ENCODE measurements at regions not wholly inside any gene's neighbourhood (a gene's known extent, or its start where the extent isn't known, plus 50 kb on each side); places are given as distances from the start of the nearest gene placed in this dataset.

GRCh38 chr3:88000853-88001252, 58.0 kb downstream of the CGGBP1 start:
- Histone ChIP-seq H3K4me1 (ENCODE audit: control insufficient read depth, insufficient read depth, low read length) (no peaks in the 10 kb centered on the region), H3K9me3 (ENCODE audit: control insufficient read depth, insufficient read depth, low read length) (no peaks in the 10 kb centered on the region), H3K36me3 (ENCODE audit: control insufficient read depth, insufficient read depth, low read length) (no peaks in the 10 kb centered on the region), H3K4me3 (ENCODE audit: low read depth, low read length) (no peak overlapping the region), H3K27me3 (ENCODE audit: control insufficient read depth, insufficient read depth, low read length) (no peaks in the 10 kb centered on the region), H3K9ac (ENCODE audit: low read depth, low read length) (no peak overlapping the region)

GRCh38 chr3:87997966-87998365, 60.8 kb downstream of the CGGBP1 start:
- Histone ChIP-seq H3K9ac (ENCODE audit: low read depth, low read length) (no peak overlapping the region), H3K9me3 (ENCODE audit: control insufficient read depth, insufficient read depth, low read length) (no peaks in the 10 kb centered on the region), H3K4me3 (ENCODE audit: low read depth, low read length) (no peak overlapping the region), H3K27me3 (ENCODE audit: control insufficient read depth, insufficient read depth, low read length) (no peaks in the 10 kb centered on the region), H3K36me3 (ENCODE audit: control insufficient read depth, insufficient read depth, low read length) (no peaks in the 10 kb centered on the region), H3K4me1 (ENCODE audit: control insufficient read depth, insufficient read depth, low read length) (no peaks in the 10 kb centered on the region)

- Histone ChIP-seq H3K36me3 (ENCODE audit: control insufficient read depth, insufficient read depth, low read length) (no peaks in the 10 kb centered on the region), H3K27me3 (ENCODE audit: control insufficient read depth, insufficient read depth, low read length) (no peaks in the 10 kb centered on the region), H3K4me3 (ENCODE audit: low read depth, low read length) (no peak overlapping the region), H3K9me3 (ENCODE audit: control insufficient read depth, insufficient read depth, low read length) (no peaks in the 10 kb centered on the region), H3K9ac (ENCODE audit: low read depth, low read length) (no peak overlapping the region), H3K4me1 (ENCODE audit: control insufficient read depth, insufficient read depth, low read length) (no peaks in the 10 kb centered on the region)
Measured at GRCh38 chr3:87997298-87997697, 61.5 kb downstream of the CGGBP1 start.

- no peaks in the 10 kb centered on the region for H3K9me3 ChIP-seq (ENCODE audit: control insufficient read depth, insufficient read depth, low read length)
- no peaks in the 10 kb centered on the region for H3K36me3 ChIP-seq (ENCODE audit: control insufficient read depth, insufficient read depth, low read length)
- no peaks in the 10 kb centered on the region for H3K4me1 ChIP-seq (ENCODE audit: control insufficient read depth, insufficient read depth, low read length)
- H3K4me3 ChIP-seq (ENCODE audit: low read depth, low read length), result no peak overlapping the region
- no peaks in the 10 kb centered on the region for H3K27me3 ChIP-seq (ENCODE audit: control insufficient read depth, insufficient read depth, low read length)
- H3K9ac ChIP-seq (ENCODE audit: low read depth, low read length), result no peak overlapping the region
Measured at GRCh38 chr3:87996882-87997281, 61.9 kb downstream of the CGGBP1 start.

DNA sequence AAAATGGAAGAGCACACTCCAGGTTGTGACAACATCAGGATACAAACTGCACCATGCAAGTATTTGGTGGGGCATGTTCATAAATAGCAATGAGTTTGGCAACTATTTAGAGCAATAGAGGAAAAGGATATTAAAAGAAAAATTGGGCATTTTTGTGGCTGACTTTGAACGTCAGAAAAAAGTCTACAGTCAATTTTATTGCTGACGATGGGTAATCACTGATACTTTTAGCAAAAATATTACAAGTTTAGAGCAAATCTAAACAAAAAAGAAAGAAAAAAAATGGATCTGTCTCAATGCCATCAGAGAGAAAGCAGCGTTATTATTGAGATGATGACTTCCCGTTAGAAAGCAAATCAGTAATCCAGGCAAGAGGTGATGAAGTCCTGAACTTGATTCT, 65.2 kb downstream of the CGGBP1 start:
- Histone ChIP-seq H3K9ac (ENCODE audit: low read depth, low read length) (no peak overlapping the region), H3K27me3 (ENCODE audit: control insufficient read depth, insufficient read depth, low read length) (no peaks in the 10 kb centered on the region), H3K36me3 (ENCODE audit: control insufficient read depth, insufficient read depth, low read length) (no peaks in the 10 kb centered on the region), H3K4me1 (ENCODE audit: control insufficient read depth, insufficient read depth, low read length) (no peaks in the 10 kb centered on the region), H3K9me3 (ENCODE audit: control insufficient read depth, insufficient read depth, low read length) (no peaks in the 10 kb centered on the region), H3K4me3 (ENCODE audit: low read depth, low read length) (no peak overlapping the region)

- Histone ChIP-seq H3K4me1 (ENCODE audit: control insufficient read depth, insufficient read depth, low read length) (peaks cover 4% of the 10 kb centered on the region), H3K27me3 (ENCODE audit: control insufficient read depth, insufficient read depth, low read length) (no peaks in the 10 kb centered on the region), H3K4me3 (ENCODE audit: low read depth, low read length) (no peak overlapping the region), H3K9me3 (ENCODE audit: control insufficient read depth, insufficient read depth, low read length) (no peaks in the 10 kb centered on the region), H3K36me3 (ENCODE audit: control insufficient read depth, insufficient read depth, low read length) (no peaks in the 10 kb centered on the region), H3K9ac (ENCODE audit: low read depth, low read length) (no peak overlapping the region)
Measured at GRCh38 chr3:87987952-87988351, 70.9 kb downstream of the CGGBP1 start.

DNA sequence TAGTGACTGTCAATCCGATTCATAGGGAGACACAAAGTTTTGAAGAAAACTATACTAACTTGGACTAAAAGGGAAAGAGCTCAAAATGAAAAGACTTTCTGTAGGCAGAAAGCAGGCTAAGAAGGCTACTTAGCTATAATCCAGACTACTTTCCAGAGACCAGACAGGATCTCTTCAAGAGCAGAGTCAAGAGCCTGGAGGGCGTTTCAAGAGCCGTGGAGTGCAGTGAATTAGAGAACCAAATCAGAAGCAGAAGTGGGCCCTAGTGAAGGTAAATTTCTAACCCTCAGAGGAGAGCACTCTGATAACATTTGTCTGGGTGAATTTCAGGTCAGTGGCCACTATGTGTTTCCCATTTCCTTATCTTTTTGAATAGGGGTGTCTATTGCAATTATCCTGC, 76.4 kb downstream of the CGGBP1 start:
- H3K4me3 ChIP-seq (ENCODE audit: low read depth, low read length), result no peak overlapping the region
- H3K9ac ChIP-seq (ENCODE audit: low read depth, low read length), result no peak overlapping the region
- no peaks in the 10 kb centered on the region for H3K9me3 ChIP-seq (ENCODE audit: control insufficient read depth, insufficient read depth, low read length)
- no peaks in the 10 kb centered on the region for H3K4me1 ChIP-seq (ENCODE audit: control insufficient read depth, insufficient read depth, low read length)
- no peaks in the 10 kb centered on the region for H3K27me3 ChIP-seq (ENCODE audit: control insufficient read depth, insufficient read depth, low read length)
- H3K36me3 ChIP-seq (ENCODE audit: control insufficient read depth, insufficient read depth, low read length), result no peaks in the 10 kb centered on the region

DNA sequence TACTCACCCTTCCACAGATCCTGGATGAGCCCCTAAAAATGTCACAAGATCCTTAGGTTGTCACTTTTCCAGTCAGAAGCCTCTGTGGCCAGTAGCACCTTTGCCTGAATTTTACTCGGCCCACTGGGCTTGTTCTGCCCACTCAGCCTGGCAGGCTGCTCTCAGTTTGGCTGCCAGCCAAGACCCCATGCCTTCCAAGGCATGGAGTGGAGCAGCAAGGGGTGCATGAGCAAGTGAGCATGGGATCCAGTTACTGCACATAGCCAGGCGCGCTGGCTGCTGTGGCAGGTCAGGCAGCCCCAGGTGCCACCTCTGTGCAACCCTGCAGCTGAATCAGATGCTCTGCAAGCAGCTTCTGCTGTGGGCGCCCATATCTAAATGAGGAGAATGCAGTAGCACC, 79.3 kb downstream of the CGGBP1 start:
- Histone ChIP-seq H3K9ac (ENCODE audit: low read depth, low read length) (no peak overlapping the region), H3K4me1 (ENCODE audit: control insufficient read depth, insufficient read depth, low read length) (no peaks in the 10 kb centered on the region), H3K27me3 (ENCODE audit: control insufficient read depth, insufficient read depth, low read length) (no peaks in the 10 kb centered on the region), H3K36me3 (ENCODE audit: control insufficient read depth, insufficient read depth, low read length) (no peaks in the 10 kb centered on the region), H3K4me3 (ENCODE audit: low read depth, low read length) (no peak overlapping the region), H3K9me3 (ENCODE audit: control insufficient read depth, insufficient read depth, low read length) (no peaks in the 10 kb centered on the region)

DNA sequence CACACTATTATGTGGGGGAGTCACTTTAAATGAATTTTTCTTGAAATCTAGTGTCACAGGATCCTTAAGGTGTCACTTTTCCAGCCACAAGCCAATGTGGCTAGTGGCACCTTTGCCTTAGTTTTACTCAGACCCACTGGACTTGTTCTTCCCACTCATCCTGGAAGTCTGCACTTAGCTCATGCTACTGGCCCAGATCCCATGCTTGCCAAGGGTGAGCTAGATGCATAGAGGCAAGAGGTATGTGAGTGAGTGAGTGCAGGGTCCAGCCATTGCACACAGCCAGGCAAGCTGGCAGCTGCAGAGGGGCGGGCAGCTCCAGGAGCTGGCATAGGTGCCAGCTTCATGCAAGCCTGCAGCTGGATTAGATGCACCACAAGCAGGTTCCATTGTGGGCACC, 81.0 kb downstream of the CGGBP1 start:
- no peaks in the 10 kb centered on the region for H3K9me3 ChIP-seq (ENCODE audit: control insufficient read depth, insufficient read depth, low read length)
- no peaks in the 10 kb centered on the region for H3K36me3 ChIP-seq (ENCODE audit: control insufficient read depth, insufficient read depth, low read length)
- no peaks in the 10 kb centered on the region for H3K27me3 ChIP-seq (ENCODE audit: control insufficient read depth, insufficient read depth, low read length)
- H3K4me1 ChIP-seq (ENCODE audit: control insufficient read depth, insufficient read depth, low read length), result no peaks in the 10 kb centered on the region
- H3K9ac ChIP-seq (ENCODE audit: low read depth, low read length), result no peak overlapping the region
- no peak overlapping the region for H3K4me3 ChIP-seq (ENCODE audit: low read depth, low read length)

DNA sequence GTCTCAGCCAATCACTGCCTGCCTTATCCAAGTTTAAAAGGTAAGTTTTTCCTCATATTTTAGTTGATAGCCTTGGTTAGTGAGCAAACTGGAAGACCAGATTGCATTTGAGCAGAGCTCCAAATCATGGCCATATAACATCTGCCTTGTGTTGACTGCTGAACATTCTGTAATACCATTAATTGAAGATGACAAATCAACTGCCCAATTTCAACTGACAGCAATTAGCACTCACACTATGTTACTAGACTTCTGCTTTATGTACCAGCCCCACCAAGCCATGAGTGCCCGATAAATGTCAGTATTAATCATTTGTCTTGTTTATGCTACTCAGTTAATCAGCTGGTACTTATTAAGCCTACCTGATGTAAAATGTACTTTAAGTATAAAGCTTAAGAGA, 83.1 kb downstream of the CGGBP1 start:
- Histone ChIP-seq H3K27me3 (ENCODE audit: control insufficient read depth, insufficient read depth, low read length) (no peaks in the 10 kb centered on the region), H3K9me3 (ENCODE audit: control insufficient read depth, insufficient read depth, low read length) (no peaks in the 10 kb centered on the region), H3K4me1 (ENCODE audit: control insufficient read depth, insufficient read depth, low read length) (no peaks in the 10 kb centered on the region), H3K9ac (ENCODE audit: low read depth, low read length) (no peak overlapping the region), H3K4me3 (ENCODE audit: low read depth, low read length) (no peak overlapping the region), H3K36me3 (ENCODE audit: control insufficient read depth, insufficient read depth, low read length) (no peaks in the 10 kb centered on the region)

GRCh38 chr3:87973906-87974305, 84.9 kb downstream of the CGGBP1 start:
- H3K9ac ChIP-seq (ENCODE audit: low read depth, low read length), result no peak overlapping the region
- no peak overlapping the region for H3K4me3 ChIP-seq (ENCODE audit: low read depth, low read length)
- H3K9me3 ChIP-seq (ENCODE audit: control insufficient read depth, insufficient read depth, low read length), result no peaks in the 10 kb centered on the region

DNA sequence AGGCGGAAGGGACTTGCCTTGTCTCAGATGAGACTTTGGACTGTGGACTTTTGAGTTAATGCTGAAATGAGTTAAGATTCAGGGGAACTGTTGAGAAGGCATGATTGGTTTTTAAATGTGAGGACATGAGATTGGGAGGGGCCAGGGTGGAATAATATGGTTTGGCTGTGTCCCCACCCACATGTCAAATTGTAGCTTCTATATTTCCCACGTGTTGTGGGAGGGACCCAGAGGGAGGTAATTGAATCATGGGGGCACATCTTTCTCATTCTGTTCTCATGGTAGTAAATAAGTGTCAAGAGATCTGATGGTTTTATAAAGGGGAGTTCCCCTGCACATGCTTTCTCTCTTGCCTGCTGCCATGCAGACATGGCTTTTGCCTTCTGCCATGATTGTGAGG, 89.2 kb downstream of the CGGBP1 start:
- Histone ChIP-seq H3K9ac (ENCODE audit: low read depth, low read length) (no peak overlapping the region), H3K4me1 (ENCODE audit: control insufficient read depth, insufficient read depth, low read length) (no peaks in the 10 kb centered on the region), H3K4me3 (ENCODE audit: low read depth, low read length) (no peak overlapping the region), H3K27me3 (ENCODE audit: control insufficient read depth, insufficient read depth, low read length) (no peaks in the 10 kb centered on the region), H3K9me3 (ENCODE audit: control insufficient read depth, insufficient read depth, low read length) (no peaks in the 10 kb centered on the region), H3K36me3 (ENCODE audit: control insufficient read depth, insufficient read depth, low read length) (no peaks in the 10 kb centered on the region)

More at GRCh38 chr3:87973906-87974305, 84.9 kb downstream of the CGGBP1 start:
- H3K36me3 ChIP-seq (ENCODE audit: control insufficient read depth, insufficient read depth, low read length), result no peaks in the 10 kb centered on the region
- H3K4me1 ChIP-seq (ENCODE audit: control insufficient read depth, insufficient read depth, low read length), result no peaks in the 10 kb centered on the region
- H3K27me3 ChIP-seq (ENCODE audit: control insufficient read depth, insufficient read depth, low read length), result no peaks in the 10 kb centered on the region

DNA sequence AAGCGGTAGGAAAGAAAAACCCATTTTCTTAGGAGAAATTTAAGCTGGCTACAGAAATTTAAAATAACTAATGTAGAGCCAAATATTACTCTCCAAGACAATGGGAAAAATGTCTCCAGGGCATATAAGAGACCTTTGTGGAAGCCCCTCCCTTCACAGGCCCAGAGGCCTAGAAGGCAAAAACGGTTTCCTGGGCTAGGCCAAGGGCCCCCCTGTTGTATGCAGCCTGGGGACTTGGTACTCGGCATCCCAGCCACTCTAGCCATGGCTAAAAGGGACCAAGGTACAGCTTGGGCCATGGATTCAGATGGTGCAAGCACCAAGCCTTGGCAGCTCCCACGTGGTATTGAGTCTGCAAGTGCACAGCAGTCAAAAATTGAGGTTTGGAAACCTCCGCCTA, 90.1 kb downstream of the CGGBP1 start:
- Histone ChIP-seq H3K9ac (ENCODE audit: low read depth, low read length) (no peak overlapping the region), H3K4me1 (ENCODE audit: control insufficient read depth, insufficient read depth, low read length) (no peaks in the 10 kb centered on the region), H3K9me3 (ENCODE audit: control insufficient read depth, insufficient read depth, low read length) (no peaks in the 10 kb centered on the region), H3K4me3 (ENCODE audit: low read depth, low read length) (no peak overlapping the region), H3K36me3 (ENCODE audit: control insufficient read depth, insufficient read depth, low read length) (no peaks in the 10 kb centered on the region), H3K27me3 (ENCODE audit: control insufficient read depth, insufficient read depth, low read length) (no peaks in the 10 kb centered on the region)

Data from iPS-15b (cell line).